RCC 7860 (cell line): ENCODE measurements at regions not wholly inside any gene's neighbourhood (a gene's known extent, or its start where the extent isn't known, plus 50 kb on each side); places are given as distances from the start of the nearest gene placed in this dataset.

ENCODE experiments used
- DNase-seq: peaks from one replicate; pipeline ENCODE4 v3.0.0-alpha.2; 2015; ENCODE audit warnings: low spot score
- FAIRE-seq: peaks from 2 replicates; lab custom pipeline; 2012; peaks lifted over from hg19 to GRCh38; lab: Jason Lieb, UNC

DNA sequence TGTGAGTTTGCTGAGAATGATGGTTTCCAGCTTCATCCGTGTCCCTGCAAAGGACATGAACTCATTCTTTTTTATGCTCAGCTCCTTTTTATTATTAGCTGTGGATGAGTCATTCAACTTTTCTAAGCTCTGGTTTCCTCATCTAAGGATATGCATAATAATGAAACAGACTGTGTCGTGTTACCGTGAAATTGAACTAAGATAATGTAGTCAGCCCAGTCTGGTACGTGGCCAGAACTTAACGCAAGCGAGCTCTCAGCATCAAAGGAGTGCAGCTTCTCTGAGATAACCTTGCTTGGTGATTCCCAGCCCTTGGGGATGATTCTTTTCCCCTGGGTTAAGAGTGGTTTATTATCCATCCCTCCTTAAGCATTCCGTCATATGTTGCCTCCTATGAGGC is 454.3 kb upstream of the EEF2KMT start:
- FAIRE-seq (no peak), DNase-seq (no peak)

DNA sequence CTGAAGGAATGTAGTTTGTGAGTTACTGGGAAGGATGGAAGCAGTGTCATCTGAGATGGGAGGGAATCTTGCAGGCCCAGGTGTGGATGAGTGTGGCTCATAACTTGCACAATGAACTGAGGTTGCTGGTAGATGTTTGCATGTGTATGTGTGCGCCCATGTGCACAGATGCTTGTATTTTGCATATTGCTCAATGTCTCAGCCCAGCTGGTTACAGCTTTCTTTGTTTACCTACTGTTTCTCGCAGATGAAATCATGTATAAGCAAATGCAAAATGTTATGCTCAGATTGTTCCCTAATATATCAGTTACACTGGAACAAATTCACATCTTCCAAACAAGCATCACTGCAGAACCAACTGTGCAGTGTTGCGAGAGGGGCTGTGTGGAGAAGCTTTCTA is 452.2 kb upstream of the EEF2KMT start:
- no peak for DNase-seq
- FAIRE-seq = no peak

DNA sequence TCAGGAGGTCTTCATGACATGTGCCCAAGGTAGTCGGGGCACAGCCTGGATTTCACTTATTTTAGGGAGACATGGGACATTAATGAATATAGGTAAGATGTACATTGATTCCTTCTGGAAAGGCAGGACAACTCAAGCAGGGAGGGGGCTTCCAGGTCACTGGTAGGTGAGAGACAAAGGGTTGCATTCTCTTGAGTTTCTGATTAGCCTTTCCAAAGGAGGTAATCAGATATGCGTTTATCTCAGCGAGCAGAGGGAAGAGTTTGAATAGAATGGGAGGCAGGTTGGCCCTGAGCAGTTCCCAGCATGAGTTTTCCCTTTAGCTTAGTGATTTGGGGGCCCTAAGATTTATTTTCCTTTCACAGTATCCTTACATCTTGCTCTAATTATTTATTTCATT is 443.8 kb upstream of the EEF2KMT start:
- FAIRE-seq (no peak), DNase-seq (no peak)

DNA sequence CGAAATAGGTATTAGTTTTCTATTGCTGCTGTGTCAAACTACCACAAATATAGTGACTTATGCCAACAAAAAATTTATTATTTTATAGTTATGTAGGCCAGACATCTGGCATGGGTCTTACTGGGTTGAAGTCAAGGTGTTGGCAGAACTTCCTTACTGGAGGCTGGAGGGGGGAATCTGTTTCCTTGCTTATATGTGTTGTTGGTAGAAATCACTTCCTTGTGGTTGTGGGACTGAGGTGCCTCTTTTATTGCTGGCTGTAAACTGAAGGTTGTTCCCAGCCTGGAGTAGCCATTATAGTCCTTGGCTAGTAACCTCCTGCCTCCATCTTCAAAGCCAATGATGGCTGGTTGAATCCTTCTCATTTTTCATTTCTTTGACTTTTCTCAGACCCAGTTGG is 439.8 kb upstream of the EEF2KMT start:
- no peak for FAIRE-seq

DNA sequence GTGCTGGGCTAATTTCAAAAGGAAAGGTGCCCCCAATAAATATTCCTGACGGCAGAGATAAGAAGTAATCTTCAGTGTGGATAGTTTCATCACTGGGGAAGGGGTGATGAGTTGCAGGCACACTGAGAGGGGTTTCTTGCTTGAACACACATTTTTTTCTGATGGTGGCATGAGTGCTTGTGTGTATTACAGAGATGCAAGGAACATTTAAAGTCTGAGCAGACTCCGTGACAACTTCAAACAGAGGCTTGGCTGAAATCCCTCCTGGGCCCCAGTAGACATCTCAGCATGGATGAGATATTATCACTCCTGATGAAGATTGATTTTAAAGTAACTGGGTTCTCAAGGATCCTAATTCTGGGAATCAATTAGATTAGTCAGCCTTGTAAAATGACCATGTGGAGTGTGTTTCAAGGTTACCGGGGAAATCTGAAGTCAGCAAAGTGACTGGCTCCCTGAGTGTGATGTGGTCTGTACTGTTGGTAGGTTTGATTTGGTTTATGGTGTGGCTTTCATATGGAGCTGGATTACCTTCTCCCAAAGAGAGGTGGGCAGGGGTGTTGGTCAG is 435.8 kb upstream of the EEF2KMT start:
- FAIRE-seq (no peak), DNase-seq (no peak)

More for the DNA sequence above, 439.8 kb upstream of the EEF2KMT start:
- no peak for DNase-seq

DNA sequence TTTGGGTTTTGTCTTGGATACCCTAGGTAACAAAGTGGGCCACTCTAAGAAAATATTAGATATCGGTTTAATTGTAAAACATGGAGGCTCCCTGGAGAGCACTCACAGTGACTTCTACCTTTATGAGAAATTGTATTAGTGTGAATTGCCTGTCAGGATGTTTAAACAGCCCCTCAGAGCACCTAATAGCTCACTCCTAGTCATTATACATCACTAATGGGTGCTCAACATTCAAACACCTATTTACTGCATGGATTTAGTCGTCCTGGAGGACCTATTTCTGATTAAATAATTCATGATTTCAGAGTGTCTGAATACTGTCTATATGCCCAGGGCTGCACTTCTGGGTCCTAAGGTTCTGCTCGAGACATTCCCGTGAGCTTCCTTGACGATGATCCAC is 430.2 kb upstream of the EEF2KMT start:
- DNase-seq (no peak), FAIRE-seq (no peak)

DNA sequence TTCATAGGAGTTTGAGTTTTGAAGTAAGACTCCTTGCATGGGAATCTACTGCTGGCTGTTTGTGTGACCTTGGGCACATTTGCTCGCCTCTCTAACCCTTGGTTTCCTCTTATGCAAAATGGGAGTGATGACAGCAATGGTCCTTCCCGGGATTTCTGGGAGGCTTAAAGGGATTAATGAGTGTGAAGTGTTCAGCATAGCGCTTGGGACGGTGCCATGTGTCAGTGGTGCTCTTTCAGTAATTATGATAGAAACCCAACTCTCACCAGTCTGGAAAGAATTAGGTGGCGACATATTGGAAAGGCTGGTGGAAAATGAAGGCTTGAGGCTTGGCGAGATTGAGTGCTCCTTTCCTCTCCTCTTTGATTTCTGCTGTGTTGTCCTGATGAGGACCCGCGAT is 429.2 kb upstream of the EEF2KMT start:
- DNase-seq (no peak), FAIRE-seq (no peak)

DNA sequence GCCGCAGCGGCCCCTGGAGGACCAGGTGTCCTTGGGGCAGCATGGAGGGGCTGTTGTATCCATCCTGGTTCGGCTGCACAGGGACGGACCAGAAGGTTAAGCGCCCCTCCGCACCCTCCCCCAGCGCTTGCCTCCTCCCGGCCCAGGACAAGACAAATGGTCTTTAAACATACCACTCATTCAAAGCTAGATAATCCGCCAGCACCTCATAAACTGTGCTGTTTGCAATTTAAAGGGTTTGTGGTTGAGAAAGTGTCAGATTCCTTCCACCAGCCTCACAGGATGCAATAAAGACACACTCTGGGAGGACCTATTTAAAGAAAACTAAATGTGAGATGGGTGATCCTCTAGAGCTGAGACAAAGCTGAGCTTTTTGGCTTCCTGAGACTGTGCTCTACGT is 426.2 kb upstream of the EEF2KMT start:
- FAIRE-seq = no peak
- DNase-seq = no peak

DNA sequence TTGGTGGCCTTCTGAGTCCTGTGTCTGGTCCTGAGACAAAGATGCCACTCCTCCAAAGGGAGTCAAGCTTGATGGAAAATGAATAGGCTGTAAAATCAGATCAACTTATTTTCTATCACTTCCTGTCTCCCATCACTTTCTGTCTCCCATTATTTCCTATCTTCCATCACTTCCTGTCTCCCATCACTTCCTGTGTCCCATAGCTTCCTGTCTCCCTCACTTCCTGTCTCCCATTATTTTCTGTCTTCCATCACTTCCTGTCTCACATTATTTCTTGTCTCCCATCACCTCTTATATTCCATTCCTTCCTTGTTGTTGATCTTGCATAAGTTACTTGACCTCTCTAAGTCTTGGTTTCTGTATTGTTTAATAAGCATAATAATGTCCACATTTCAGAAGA is 418.5 kb upstream of the EEF2KMT start:
- no peak for DNase-seq
- no peak for FAIRE-seq

DNA sequence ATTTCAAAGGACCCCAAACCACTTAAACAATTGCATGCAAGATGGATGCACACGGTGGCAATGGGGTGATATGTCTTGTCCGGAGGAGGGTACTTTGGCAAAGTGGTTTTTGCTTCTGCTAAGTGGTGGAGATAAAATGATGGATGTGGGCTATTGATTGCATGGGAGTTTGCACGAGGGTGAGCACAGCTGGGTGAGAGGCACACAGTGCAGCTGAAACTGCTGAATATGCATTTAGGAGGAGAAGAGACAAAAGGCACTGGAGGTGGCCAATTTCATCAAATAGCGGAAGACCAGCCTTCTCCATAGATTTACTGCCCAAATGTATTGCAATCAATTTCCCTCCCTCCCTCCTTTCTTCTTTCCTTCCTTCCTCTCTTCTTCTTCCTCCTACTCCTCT is 414.4 kb upstream of the EEF2KMT start:
- no peak for FAIRE-seq
- no peak for DNase-seq

DNA sequence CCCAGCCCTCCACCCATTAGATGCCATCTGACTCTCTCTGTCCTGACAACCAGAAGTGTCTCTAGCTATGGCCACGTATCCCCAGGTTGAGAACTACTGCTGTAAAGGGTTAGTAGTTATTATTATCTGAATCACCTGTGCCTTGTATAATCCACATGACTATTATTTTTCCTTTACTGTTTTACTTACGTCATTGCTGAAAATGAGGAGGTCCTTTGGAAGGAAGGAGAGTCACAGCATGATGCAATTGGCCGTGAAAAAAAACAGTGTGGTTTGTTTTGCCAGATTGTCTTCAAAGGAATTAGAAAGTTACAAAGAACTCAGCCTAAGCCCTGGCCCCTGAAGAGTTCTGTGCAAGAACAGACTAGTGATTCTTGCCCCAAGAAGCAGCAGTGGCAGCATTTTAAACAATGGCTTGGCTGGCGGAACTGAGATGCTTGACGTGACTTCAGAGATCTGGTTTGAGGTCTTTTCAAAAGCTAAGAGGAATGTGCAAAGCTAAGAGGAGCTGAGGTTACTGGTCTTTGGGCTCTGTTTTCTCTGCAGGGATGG is 413.3 kb upstream of the EEF2KMT start:
- DNase-seq (no peak), FAIRE-seq (no peak)

DNA sequence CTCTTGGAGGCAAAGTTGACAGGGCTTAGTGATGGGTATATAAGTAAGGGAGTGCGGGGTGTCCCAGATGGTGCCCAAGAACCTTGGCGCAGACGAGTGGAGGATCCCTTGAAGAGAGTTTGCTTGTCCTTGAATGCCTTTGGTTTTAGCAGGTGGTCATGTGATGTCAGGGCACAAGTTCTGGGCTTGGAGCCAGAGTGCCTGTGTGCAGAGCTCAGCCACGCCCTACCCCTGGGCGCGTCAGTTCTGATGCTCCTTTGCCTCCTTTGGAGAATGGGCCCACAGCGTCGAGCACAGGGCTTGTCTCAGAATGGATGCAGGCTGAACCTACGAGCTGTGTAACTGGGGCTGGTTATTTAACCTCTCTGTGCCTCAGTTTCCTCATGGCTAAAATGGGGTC is 412.2 kb upstream of the EEF2KMT start:
- DNase-seq = no peak
- no peak for FAIRE-seq

DNA sequence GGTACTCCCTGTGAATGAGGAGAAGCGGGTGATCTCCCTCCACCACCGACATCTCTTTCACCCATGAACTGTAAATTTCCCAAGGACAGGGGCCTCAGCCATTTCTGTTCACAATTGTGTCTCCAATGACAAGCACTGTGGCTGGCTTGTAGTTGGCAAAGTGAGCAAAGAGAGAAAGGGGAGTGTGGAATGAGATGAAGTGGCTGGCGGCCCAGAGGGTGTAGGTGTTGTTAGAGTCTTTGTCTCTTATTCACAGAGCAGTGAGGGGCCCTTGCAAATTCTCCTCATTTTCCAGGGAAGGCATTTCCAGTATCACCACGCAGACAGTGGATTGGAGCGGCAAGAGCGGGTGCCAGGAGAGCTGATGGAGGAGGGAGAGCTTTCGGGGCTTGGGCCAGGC is 411.7 kb upstream of the EEF2KMT start:
- FAIRE-seq (no peak), DNase-seq (no peak)

DNA sequence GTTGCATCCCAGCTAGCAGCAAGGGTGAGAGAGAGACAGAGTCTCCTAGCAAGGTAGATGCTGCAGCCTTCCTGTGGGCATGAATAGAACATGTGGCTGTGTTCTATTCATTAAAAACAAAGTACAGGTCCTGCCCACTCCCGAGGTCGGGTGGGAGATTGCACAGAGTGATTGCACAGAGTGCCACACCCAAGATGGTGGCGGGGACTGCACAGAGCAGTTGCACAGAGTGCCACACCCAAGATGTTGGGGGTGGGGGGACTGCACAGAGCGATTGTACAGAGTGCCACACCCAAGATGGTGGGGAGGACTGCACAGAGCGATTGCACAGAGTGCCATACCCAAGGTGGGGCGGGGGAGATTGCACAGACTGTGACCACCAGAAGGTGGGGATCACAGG is 410.8 kb upstream of the EEF2KMT start:
- no peak for FAIRE-seq
- DNase-seq = no peak

DNA sequence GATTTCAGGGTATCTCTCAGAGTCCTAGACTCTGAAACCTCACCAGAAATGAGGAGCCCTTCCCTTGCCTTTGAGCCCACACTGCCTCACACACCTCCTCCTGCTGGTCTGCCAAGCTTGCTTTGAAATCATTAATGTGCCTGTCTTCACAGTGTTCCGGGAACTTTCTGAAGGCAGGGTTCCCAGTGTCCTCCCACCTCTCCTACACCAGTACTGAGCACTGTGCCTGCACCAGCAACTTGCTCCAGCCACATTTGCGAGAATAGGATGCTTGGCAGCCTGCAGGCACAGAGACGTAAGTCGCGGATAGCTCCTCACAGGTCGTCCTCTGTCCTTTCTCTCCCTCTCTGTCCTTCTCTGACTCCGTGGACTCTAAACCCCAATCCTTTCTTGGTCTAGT is 408.4 kb upstream of the EEF2KMT start:
- FAIRE-seq (no peak), DNase-seq (no peak)

DNA sequence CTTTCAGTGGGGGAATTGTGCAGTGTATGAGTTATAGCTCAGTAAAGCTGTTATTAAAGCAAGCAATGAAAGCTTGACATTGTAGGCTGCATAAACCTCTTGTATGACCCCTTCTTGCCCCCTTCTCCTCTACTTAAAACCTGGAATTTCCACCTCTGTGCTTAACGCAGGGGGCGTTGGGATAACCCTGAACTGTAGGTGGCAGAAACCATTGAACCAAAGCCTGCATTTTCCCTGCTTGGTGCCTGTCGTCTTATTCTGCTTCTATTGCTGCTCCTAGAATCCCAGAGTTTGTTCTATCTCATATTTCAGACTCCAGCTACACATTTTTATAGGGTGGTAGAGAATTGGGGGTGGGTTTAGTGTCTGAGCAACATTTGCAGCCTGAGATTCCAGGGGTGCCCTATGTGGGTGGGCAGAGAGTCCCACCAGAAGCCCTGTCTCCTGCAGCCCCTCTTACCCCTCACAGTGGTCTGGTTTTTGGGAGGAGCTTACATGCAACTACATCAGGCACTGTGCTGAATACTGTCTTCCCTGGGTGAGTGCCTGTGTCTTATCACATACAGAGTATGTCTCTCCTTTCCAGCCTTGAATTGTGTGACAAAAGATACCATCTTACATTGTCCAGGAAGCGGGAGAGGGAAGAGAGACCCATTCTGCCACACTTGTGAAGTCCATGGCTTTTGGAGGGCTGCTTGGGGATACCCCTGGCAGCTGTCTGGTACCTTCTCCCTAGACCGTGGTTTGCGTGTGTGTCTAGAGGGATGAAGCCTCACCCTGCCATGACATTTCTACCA is 407.7 kb upstream of the EEF2KMT start:
- FAIRE-seq (no peak), DNase-seq (no peak)

DNA sequence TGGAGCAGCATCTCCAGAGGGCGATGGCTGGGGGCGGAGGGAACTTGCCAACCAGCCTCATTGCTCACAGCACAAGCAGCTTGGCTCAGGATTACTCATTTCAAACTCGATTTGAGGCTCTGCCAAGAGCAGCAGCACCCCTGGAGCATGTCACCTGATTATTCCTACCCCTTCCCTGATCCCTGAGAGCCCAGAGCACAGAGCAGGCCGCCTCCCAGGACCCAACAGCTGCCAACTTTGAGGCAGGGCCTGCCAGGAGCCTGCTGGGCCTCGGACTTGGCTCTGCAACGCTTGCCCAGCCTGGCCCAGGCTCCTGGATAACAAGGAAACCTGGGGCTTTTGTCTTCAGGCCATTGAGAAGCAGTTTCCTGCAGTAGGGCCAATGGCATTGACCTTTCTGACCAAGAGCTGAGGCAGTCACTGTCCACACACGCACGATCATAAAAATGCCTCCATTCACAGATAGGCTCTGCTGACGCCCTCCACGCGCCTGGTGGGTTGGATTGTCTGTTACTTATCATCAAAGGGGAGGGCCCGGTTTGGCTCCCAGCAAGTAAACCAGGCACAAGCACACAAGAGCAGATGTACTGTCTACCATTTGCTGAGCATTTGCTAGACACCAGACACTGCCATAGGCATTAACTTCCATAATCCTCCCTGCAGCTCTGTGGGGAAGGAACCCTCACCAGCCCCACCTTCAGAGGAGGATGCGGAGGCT is 406.6 kb upstream of the EEF2KMT start:
- DNase-seq (no peak), FAIRE-seq (no peak)

DNA sequence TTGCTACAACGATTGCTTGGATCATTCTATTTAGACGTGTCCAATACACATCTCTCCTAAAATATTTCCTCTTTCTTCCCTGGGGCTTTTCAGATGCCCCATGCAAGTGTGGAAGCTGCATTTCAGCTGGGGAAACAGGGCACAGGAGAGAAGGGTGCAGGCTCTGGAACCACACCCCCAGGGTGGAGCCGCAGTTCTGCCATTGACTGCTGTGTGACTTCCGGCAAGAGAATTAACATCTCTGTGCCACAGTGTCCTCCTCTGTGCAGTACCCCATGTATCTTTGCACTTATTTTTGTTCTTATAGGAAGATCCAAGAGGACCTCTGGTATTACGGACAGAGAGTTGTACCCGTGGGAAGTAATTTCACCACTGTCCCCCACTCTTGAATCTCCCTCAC is 405.3 kb upstream of the EEF2KMT start:
- FAIRE-seq (no peak), DNase-seq (no peak)

DNA sequence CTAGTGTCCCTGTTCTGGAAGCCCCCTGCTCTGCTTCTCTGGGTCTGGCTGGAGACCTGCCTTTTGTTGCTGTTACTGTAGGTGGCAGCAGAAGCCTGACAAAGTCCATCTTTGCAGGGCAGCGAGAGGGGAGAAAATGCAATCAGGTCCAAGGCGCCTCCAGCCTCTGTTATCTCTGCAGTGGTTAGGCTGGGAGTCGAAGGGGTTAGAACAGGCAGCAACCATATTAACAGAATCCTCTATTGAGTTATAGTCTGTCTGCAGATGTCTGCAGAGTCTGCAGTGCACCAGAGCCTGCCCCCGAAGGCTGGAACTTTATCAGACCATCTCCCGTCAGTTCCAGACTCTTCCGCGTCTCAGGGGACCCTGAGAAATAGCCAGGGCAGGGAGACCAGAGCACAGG is 404.9 kb upstream of the EEF2KMT start:
- DNase-seq (peak; percentile 5), FAIRE-seq (no peak)

DNA sequence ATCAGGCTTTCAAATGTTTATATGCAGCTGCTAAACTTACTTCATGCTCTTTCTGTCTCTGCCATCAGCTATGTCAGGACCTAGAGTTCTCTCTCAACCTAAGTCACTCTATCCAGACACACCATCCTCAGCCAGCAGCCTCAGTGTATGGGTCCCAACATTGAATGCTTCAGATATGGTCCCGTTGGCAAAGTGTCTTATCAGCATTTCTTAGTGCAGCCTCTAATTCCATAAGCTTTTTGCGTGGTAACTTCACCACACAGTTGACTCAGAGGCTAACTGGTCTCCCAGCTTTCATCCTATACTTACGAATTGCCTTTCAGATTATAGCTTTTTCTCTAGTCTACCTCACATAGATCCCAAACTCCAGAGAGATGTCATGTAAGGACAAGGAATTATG is 402.9 kb upstream of the EEF2KMT start:
- DNase-seq = no peak
- no peak for FAIRE-seq

DNA sequence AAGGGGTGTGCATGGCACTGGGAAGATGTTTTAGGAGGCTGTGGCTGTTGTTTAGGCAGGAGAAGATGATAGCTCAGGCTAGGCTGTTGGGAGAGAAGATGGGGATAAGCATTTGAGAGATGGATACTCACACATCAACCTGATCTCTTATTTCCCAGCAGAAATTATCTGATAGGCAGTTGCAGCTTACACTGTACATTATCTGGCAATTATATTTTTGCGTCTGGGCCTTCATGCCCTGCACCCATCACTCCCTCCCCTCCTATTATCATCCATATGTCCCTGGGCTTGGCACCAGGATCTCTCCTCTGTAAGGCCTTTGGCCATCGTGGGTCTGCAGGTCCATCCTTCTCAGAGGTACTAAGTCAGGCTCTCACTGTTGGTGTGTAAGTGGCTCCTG is 401.0 kb upstream of the EEF2KMT start:
- FAIRE-seq = no peak
- DNase-seq = no peak

DNA sequence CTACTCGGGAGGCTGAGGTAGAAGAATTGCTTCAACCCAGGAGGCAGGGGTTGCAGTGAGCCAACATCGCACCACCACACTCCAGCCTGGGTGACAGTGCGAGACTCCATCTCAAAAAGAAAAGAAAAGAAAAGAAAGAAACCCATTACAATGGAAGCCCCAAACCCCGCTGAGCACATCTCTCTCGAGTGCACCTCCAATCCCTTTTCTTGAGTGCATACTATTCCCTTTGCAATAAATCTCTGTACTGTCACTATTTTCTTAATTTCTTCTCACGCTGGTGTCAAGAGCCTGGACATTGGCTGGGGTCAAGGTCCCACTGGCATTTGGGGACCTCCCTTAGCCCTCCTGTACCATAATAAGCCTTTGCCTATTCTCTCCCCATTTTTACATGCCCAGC is 398.4 kb upstream of the EEF2KMT start:
- DNase-seq (no peak), FAIRE-seq (no peak)
